Skeletal muscle cell (primary cell): ENCODE measurements at regions not wholly inside any gene's neighbourhood (a gene's known extent, or its start where the extent isn't known, plus 50 kb on each side); places are given as distances from the start of the nearest gene placed in this dataset.
A peak's percentile ranks its signal among the peaks of the same experiment; 100 is the strongest.
"Not testable (repeated sequence)": the region's sequence is repeated elsewhere in the genome, so short reads cannot be mapped to it uniquely, and the experiment has no call there.

Experiments
- DNase-seq: peaks from one replicate; pipeline ENCODE4 v3.0.0-alpha.2; 2010; ENCODE audit warnings: low read depth
- H3K4me3 ChIP-seq: 2 replicates; pipeline ENCODE4 v1.5.1; 2011; ENCODE audit warnings: low read depth, mild to moderate bottlenecking, control low read depth, low read length, moderate library complexity

DNA sequence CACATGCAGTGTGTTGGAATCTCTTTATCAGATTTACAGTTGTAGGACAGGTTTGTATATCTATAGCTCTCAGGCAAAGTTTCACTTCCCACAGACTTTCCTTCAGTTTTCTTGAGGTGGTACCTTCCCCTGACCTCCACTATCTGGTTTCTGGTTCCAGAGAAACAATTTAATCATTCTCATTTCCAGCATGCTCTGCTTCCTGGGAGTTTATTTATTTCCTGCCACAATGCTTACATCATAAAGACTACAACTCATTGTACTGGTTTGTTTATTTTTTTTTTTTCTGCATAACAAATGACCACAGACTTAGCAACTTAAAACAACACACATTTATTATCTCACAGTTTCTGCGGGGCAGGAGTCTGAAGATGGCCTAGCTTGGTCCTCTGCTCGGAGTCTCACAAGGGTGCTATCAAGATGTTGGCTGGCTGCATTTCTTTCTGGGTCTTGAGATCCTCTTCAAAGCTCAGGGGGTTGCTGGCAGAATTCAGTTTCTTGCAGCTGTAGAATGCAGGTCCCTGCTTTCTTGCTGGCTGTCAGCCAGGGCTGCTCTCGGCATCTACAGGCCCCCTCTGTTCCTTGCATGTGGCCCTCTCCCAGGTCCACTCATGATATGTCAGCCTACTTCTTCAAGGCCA, 247.7 kb downstream of the ENC1 start:
- H3K4me3 ChIP-seq, result no peak overlapping the region
- DNase-seq, result no peak

GRCh38 chr5:74391410-74391809, 249.1 kb downstream of the ENC1 start:
- no peak for DNase-seq

GRCh38 chr5:74390822-74391221, 249.7 kb downstream of the ENC1 start:
- no peak overlapping the region for H3K4me3 ChIP-seq
- DNase-seq, result no peak

More at GRCh38 chr5:74391410-74391809, 249.1 kb downstream of the ENC1 start:
- no peak overlapping the region for H3K4me3 ChIP-seq

GRCh38 chr5:74390306-74390637, 250.3 kb downstream of the ENC1 start:
- no peak for DNase-seq

GRCh38 chr5:74389531-74390305, 250.8 kb downstream of the ENC1 start:
- H3K4me3 ChIP-seq, result no peak overlapping the region
- DNase-seq, result no peak

More at GRCh38 chr5:74390306-74390637, 250.3 kb downstream of the ENC1 start:
- no peak overlapping the region for H3K4me3 ChIP-seq

- not testable (repeated sequence) for DNase-seq, H3K4me3 ChIP-seq
Observed at GRCh38 chr5:74388411-74388810, 252.1 kb downstream of the ENC1 start.

DNA sequence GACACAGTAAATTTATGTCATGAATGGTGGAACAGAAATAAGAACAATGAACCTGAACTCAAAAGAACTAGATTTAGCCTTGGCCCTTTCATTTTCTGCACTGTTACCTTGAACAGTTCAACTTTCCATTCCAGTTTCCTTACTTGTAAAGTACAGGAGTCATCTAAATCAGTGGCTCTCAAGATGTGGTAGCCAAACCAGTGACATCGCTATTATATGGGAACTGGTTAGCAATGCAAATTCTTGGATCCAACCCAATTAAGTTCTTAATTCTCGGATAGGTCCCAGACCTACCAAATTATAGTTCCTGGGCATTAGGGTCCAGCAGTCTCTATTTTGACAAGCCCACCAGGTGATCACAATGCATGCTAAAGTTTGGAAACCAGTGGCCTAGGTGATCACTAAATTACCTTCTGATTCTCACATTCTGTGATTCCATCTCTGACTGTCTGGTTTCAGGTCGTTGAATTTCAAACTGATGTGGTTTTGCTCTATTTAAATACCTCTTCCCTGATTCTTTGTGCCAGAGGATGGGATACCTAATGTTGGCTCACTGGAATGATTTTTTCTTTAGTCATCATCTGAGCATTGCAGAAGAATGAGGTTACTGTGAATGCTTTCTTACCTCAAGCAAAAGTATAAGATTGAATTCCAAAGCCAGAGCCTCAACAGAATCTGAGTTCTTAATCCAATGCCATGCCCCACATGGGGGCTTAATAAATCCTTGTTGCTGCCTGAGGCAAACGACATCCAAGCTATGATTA, 253.8 kb downstream of the ENC1 start:
- peak; percentile 25 for DNase-seq
- no peak overlapping the region for H3K4me3 ChIP-seq

DNA sequence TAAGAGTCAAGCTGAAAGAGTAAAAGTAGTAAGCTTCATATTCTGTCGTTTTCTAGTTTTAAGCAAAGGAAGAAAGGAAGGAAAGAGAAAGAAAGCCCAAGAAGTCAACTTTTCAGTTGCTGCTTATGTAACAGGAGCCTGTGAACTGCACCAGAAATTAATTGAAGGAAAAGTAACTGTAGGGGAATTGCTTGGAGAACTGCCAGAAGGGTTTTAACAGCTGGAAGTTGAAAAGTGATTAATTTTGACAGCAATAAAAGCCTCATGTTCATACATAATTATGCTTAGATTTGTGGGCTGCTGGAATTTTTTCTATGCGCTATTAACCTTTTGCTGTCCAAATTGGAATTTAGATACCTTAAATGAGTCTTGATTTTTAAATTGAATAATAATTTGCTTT, 255.7 kb downstream of the ENC1 start:
- DNase-seq, result no peak
- H3K4me3 ChIP-seq, result no peak overlapping the region

DNA sequence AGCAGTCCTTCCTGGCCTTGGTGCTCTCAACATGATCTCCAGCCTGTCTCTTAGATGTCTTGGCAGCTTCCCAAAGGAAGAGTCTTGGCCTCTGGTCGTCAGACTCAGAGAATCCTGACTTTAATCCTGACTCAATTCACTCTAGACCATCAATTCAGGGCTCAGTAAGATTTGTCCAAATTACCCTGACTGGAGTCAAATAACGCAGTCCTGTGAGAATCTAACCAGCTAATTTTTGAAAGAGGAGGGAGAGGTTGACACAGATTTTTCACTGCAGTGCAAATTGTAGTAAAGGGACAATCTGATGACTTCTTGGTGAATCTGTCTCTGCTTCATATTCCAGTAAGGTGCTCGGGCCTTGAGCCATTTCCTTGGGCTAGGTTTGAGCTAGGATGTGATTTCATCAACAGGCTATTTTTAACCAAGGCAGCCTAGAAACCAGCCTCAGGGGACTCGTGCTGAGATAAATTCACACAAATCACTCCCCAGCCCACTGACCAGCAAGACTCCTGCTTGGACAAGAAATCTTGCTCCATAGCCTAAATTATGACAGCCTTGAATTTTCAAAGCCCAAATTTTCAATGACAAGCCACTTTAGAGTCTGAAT, 257.4 kb downstream of the ENC1 start:
- H3K4me3 ChIP-seq, result no peak overlapping the region
- peak; percentile 80 for DNase-seq

DNA sequence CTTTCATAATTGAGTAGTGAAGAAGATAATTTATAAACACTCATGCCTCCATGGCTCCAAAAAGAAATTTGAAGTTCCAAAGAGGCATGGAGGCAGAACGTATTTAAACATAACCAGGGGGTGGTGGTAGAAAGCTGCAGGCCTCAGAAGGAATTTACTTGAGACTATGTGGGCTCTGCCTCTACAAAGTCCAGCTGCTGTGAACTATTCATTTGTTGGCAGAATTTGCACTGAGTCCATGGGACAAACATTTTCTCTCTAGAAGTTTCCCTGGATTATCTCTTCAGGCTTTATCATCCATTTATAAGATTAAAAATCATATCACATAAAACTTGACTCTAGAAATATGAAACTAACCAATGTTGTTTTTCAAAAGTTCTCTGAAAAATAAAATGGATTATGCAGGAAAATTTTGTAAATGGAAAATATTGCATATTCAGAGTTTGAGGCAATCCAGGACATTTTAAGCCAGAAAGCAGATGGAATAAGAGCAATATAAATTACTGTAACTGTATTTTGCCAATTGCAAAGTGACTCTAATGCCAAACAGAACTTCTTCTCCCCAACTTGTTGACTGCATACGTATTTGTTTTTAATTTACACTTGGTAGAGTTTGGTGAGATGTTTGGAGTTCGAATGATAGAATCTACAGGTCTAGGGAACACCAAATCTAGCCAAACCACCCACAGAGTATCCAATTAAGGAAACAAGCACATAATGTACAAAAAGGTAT, 258.2 kb downstream of the ENC1 start:
- no peak overlapping the region for H3K4me3 ChIP-seq

DNA sequence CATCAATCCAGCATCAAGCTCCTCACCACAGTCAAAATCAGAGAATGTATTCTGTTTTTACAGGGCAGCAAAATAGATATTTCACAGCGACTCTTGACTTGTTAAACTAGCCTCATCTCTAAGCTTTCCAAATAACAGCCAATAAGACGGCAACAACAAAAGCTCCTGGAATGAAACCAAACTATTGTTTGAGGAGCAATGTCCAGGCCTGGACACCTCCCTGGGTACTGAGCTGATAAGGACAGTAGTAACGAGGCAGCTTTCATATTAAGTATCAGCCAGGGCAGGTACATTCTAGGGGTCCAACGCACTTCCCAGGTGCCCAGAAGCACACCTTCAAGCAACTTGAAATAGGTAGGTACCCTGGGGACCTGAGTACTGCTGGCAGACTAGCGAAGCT, 260.3 kb downstream of the ENC1 start:
- no peak for DNase-seq
- H3K4me3 ChIP-seq, result no peak overlapping the region

More for the DNA sequence above, 258.2 kb downstream of the ENC1 start:
- no peak for DNase-seq

- peak; percentile 41 for DNase-seq
- H3K4me3 ChIP-seq, result no peak overlapping the region
Observed at GRCh38 chr5:74378464-74378863, 262.1 kb downstream of the ENC1 start.

DNA sequence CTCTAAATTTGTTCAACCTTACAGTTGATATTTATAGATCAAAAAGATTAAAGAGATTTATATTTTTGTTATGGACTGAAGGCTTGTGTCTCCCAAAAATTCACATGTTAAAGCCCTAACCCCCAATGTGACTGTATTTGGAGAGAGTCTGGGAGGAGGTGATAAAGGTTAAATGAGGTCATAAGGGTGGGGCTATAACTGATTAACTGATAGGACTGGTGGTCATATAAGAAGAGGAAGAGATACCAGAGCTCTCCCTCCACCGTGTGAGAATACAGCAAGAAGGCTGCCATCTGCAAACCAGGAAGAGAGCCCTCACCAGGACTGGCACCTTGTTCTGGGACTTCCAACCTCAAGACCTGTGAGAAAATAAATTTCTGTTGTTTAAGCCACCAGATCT, 264.3 kb downstream of the ENC1 start:
- H3K4me3 ChIP-seq, result no peak overlapping the region
- DNase-seq, result no peak

DNA sequence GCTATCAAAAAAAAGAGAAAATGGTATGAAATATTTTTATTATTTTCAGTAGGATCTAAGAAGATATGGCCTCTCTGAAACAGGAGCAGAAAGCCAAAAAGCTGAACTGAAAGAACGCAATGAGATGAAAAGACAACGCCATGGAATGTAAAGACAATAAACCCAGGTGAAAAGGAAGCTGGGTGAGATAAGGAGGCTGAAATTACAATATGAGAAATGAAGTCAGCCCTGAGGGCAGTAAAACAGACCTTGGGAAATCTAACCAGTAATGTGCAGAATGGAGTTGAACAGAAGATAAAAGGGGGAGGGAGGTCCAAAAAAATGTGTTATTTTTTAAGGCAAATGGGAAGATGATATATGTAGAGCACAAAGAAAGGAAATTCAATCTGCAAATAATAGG, 265.3 kb downstream of the ENC1 start:
- H3K4me3 ChIP-seq, result no peak overlapping the region
- DNase-seq, result no peak

DNA sequence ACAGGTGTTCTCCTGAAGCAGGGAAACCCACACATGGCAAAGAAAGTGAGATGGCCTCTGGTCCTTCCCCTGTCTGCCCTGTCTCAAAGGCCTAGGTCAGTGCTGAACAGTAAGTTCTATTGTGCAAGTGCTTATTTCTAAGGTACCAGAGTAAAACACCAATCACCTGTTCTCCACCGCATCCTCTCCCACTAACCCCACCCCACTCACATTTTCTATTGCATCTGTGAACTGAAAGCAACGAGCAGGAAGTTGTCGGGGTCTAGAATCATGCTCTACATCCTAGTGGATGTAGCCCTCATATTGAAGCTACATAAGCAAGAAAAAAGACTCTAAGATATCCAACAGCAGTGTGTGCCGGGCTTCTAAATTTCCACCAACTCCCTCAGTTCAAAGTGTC, 265.9 kb downstream of the ENC1 start:
- no peak for DNase-seq
- H3K4me3 ChIP-seq, result no peak overlapping the region

GRCh38 chr5:74373076-74373475, 267.5 kb downstream of the ENC1 start:
- peak; percentile 25 for DNase-seq
- no peak overlapping the region for H3K4me3 ChIP-seq

GRCh38 chr5:74372502-74373064, 267.9 kb downstream of the ENC1 start:
- no peak overlapping the region for H3K4me3 ChIP-seq
- no peak for DNase-seq

- H3K4me3 ChIP-seq, result no peak overlapping the region
- no peak for DNase-seq
Observed at GRCh38 chr5:74372051-74372450, 268.5 kb downstream of the ENC1 start.

- no peak for DNase-seq
- H3K4me3 ChIP-seq, result no peak overlapping the region
Observed at GRCh38 chr5:74371621-74372020, 268.9 kb downstream of the ENC1 start.
